VCaP (cell line): ENCODE measurements at regions not wholly inside any gene's neighbourhood (a gene's known extent, or its start where the extent isn't known, plus 50 kb on each side); places are given as distances from the start of the nearest gene placed in this dataset.

ENCODE experiments used
- H3K27ac ChIP-seq: fragments of 450-650 bp; 2 replicates; pipeline ENCODE4 v1.5.1; 2017
- CTCF ChIP-seq: fragments of 450-650 bp; conservative IDR thresholded peaks from 2 replicates; pipeline ENCODE4 v1.5.1; 2017; ENCODE audit warnings: mild to moderate bottlenecking, moderate library complexity

- no peak for TF ChIP-seq CTCF
- no peak overlapping the region for H3K27ac ChIP-seq
Observed at GRCh38 chr7:31284106-31284505, 56.4 kb downstream of the NEUROD6 start.

GRCh38 chr7:31271641-31272405, 68.7 kb downstream of the NEUROD6 start:
- no peak overlapping the region; the same call in 1 of the 2 replicates for H3K27ac ChIP-seq
- no peak for TF ChIP-seq CTCF

- no peak for TF ChIP-seq CTCF
- H3K27ac ChIP-seq: no peak overlapping the region
Observed at GRCh38 chr7:31267486-31267885, 73.0 kb downstream of the NEUROD6 start.

GRCh38 chr7:31263338-31263737, 77.2 kb downstream of the NEUROD6 start:
- TF ChIP-seq CTCF: no peak
- no peak overlapping the region for H3K27ac ChIP-seq

GRCh38 chr7:31261341-31261740, 79.2 kb downstream of the NEUROD6 start:
- no peak overlapping the region for H3K27ac ChIP-seq
- no peak for TF ChIP-seq CTCF

- TF ChIP-seq CTCF: no peak
- H3K27ac ChIP-seq: no peak overlapping the region
Observed at GRCh38 chr7:31260851-31261250, 79.7 kb downstream of the NEUROD6 start.

GRCh38 chr7:31258391-31258790, 82.1 kb downstream of the NEUROD6 start:
- no peak overlapping the region for H3K27ac ChIP-seq
- TF ChIP-seq CTCF: no peak
